ENCODE measurements at regions not wholly inside any gene's neighbourhood (a gene's known extent, or its start where the extent isn't known, plus 50 kb on each side); places are given as distances from the start of the nearest gene placed in this dataset.

- TF ChIP-seq ASH2L (IDR thresholded peaks at IDR 0.05; ENCODE audit: borderline replicate concordance, low read depth) (no peak), FOS (IDR thresholded peaks at IDR 0.05; ENCODE audit: borderline replicate concordance, extremely low read depth, insufficient read length) (no peak), CBFB (IDR thresholded peaks at IDR 0.05; ENCODE audit: low read depth) (no peak), NFIC (IDR thresholded peaks at IDR 0.05; ENCODE audit: low read depth, low read length) (no peak), BACH1 (IDR thresholded peaks at IDR 0.05; ENCODE audit: borderline replicate concordance) (no peak), ZNF274 (IDR thresholded peaks at IDR 0.05; ENCODE audit: insufficient read depth, insufficient read length) (no peak), IRF5 (IDR thresholded peaks at IDR 0.05; ENCODE audit: borderline replicate concordance) (no peak), ZNF622 (IDR thresholded peaks at IDR 0.05) (no peak), GABPA (IDR thresholded peaks at IDR 0.05; ENCODE audit: low read depth) (no peak), E2F8 (IDR thresholded peaks at IDR 0.05; ENCODE audit: low read depth, partially characterized antibody) (no peak), NBN (IDR thresholded peaks at IDR 0.05) (no peak), E4F1 (IDR thresholded peaks at IDR 0.05; ENCODE audit: borderline replicate concordance, partially characterized antibody) (no peak), MYB (IDR thresholded peaks at IDR 0.05; ENCODE audit: borderline replicate concordance, low read depth, low read length) (no peak), IKZF2 (IDR thresholded peaks at IDR 0.05) (no peak)
Observed at GRCh38 chr3:69505770-69506407, 120.0 kb upstream of the FRMD4B start (continued).
